Stomach smooth muscle (tissue), 2 donors: ENCODE measurements at regions not wholly inside any gene's neighbourhood (a gene's known extent, or its start where the extent isn't known, plus 50 kb on each side); places are given as distances from the start of the nearest gene placed in this dataset.
"Not testable (repeated sequence)": the region's sequence is repeated elsewhere in the genome, so short reads cannot be mapped to it uniquely, and the experiment has no call there.

Source experiments
- H3K27ac ChIP-seq: one replicate; pipeline ENCODE4 v1.7.0; 2013; ENCODE audit warnings: mild to moderate bottlenecking, low read length, inconsistent platforms
- H3K27me3 ChIP-seq, 2 donors: one replicate each; pipeline ENCODE4 v1.7.0; 2013; ENCODE audit warnings: low read length in 2 of 2; ENCODE audit not compliant: insufficient read depth in 2 of 2, control insufficient read depth in 1 of 2
- H3K36me3 ChIP-seq, 2 donors: one replicate each; pipeline ENCODE4 v1.7.0; 2013; ENCODE audit warnings: low read length in 2 of 2; ENCODE audit not compliant: control insufficient read depth in 2 of 2, insufficient read depth in 2 of 2
- H3K4me1 ChIP-seq: one replicate; pipeline ENCODE4 v1.7.0; 2013; ENCODE audit warnings: low read length; ENCODE audit not compliant: control insufficient read depth, insufficient read depth
- H3K4me3 ChIP-seq, 2 donors: one replicate each; pipeline ENCODE4 v1.7.0; 2013; ENCODE audit warnings: low read length in 2 of 2
- H3K9ac ChIP-seq, 2 donors: one replicate each; pipeline ENCODE4 v1.7.0; 2013; ENCODE audit warnings: low read length in 2 of 2, mild to moderate bottlenecking in 1 of 2
- H3K9me3 ChIP-seq, 2 donors: one replicate each; pipeline ENCODE4 v1.7.0; 2013; ENCODE audit warnings: low read length in 2 of 2; ENCODE audit not compliant: control insufficient read depth in 2 of 2
- donor health status: healthy.
- donor health status: Pancreatic carcinoma.

GRCh38 chr2:89296820-89297398 is 605.4 kb downstream of the RPIA start:
- not testable (repeated sequence) for H3K27ac ChIP-seq, H3K27me3 ChIP-seq, H3K36me3 ChIP-seq, H3K4me3 ChIP-seq, H3K4me1 ChIP-seq, H3K9me3 ChIP-seq, H3K9ac ChIP-seq

GRCh38 chr2:89299196-89299595 is 607.7 kb downstream of the RPIA start:
- H3K9me3 ChIP-seq: not testable (repeated sequence)

GRCh38 chr2:89305623-89306022 is 614.1 kb downstream of the RPIA start:
- not testable (repeated sequence) for H3K36me3 ChIP-seq, H3K9ac ChIP-seq, H3K27me3 ChIP-seq, H3K9me3 ChIP-seq, H3K4me1 ChIP-seq, H3K4me3 ChIP-seq, H3K27ac ChIP-seq

More at GRCh38 chr2:89299196-89299595, 607.7 kb downstream of the RPIA start:
- not testable (repeated sequence) for H3K36me3 ChIP-seq, H3K27ac ChIP-seq, H3K4me1 ChIP-seq, H3K27me3 ChIP-seq, H3K9ac ChIP-seq, H3K4me3 ChIP-seq

- H3K4me1 ChIP-seq, H3K27me3 ChIP-seq, H3K9ac ChIP-seq, H3K4me3 ChIP-seq, H3K36me3 ChIP-seq, H3K27ac ChIP-seq, H3K9me3 ChIP-seq: not testable (repeated sequence)
These were observed 615.6 kb downstream of the RPIA start for GRCh38 chr2:89306869-89307637.

- not testable (repeated sequence) for H3K4me3 ChIP-seq, H3K27ac ChIP-seq, H3K9ac ChIP-seq, H3K4me1 ChIP-seq, H3K27me3 ChIP-seq, H3K36me3 ChIP-seq, H3K9me3 ChIP-seq
These were observed 627.5 kb downstream of the RPIA start for GRCh38 chr2:89318990-89319389.

- not testable (repeated sequence) for H3K4me3 ChIP-seq, H3K9ac ChIP-seq, H3K27me3 ChIP-seq, H3K4me1 ChIP-seq, H3K27ac ChIP-seq, H3K36me3 ChIP-seq, H3K9me3 ChIP-seq
These were observed 634.4 kb downstream of the RPIA start for GRCh38 chr2:89325894-89326293.

GRCh38 chr2:89326455-89326854 is 635.0 kb downstream of the RPIA start:
- not testable (repeated sequence) for H3K9me3 ChIP-seq, H3K27ac ChIP-seq, H3K9ac ChIP-seq, H3K36me3 ChIP-seq, H3K4me1 ChIP-seq, H3K27me3 ChIP-seq, H3K4me3 ChIP-seq

GRCh38 chr2:89328790-89329189 is 637.3 kb downstream of the RPIA start:
- not testable (repeated sequence) for H3K27me3 ChIP-seq, H3K4me1 ChIP-seq, H3K27ac ChIP-seq, H3K4me3 ChIP-seq, H3K9ac ChIP-seq, H3K9me3 ChIP-seq, H3K36me3 ChIP-seq
